ENCODE measurements at regions not wholly inside any gene's neighbourhood (a gene's known extent, or its start where the extent isn't known, plus 50 kb on each side); places are given as distances from the start of the nearest gene placed in this dataset.

DNA sequence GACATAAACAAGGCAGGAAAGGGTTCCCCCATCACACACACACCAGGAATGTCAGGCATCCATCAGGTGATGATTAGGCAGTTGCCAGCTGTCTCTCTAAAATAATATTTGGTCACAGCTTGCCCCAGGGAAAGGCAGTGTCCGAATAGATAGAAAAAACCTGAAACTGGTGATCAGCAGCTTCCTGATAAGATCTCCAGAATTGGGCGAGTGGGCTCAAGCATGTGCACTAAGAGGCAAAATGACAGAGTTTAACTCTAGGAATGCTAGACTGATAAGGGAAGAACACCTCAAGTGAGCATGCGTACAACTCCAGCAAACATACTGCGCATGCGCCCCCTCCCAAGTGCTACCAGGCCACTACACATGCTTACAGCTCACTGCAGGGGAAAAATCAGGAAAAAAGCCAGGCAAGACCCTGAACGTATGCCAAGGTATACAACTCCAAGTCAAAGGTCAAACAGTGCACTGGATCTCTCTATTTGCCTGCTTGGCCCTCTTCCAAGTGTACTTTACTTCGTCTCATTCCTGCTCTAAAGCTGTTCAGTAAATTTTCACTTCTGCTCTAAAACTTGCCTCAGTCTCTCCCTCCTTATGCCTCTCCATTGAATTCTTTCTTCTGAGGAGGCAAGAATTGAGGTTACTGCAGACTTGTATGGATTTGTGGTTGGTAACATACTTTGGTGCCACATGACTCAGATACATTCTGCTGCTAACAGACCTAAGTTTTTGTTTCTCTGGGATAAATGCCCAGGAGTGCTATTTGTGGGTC lies 73.5 kb upstream of the VASH1 start:
- H3K27ac Mint-ChIP-seq: no peak overlapping the region
- POLR2A ChIA-PET: no interaction called here

DNA sequence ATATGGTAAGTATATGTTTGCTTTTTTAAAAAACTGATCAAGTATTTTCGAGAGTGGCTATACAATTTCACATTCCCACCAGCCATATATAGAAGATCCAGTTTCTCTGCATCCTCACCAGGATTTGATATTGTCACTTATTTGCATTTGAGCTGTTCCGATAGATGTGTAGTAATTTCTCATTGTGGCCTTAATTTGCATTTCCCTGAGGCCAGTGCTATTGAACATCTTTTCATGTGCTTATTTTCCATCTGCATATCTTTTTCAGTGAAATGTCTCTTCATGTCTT lies 72.9 kb upstream of the VASH1 start:
- no peak for DNase-seq
- Mint-ChIP-seq H3K9me3 (no peaks in the 10 kb centered on the region), H3K4me1 (no peaks in the 10 kb centered on the region), H3K27me3 (peaks cover 22% of the 10 kb centered on the region), H3K36me3 (ENCODE audit: low read depth) (no peaks in the 10 kb centered on the region), H3K4me3 (no peak overlapping the region), H3K27ac (no peak overlapping the region)
- CTCF ChIA-PET: no interaction called here
- POLR2A ChIA-PET: no interaction called here

More for the DNA sequence above, 73.5 kb upstream of the VASH1 start:
- CTCF ChIA-PET: interaction anchor here (1.2 kb wide), 1 partner anchor 22 kb away, joined by 3 read pairs; no protein-coding TSS in a partner anchor
- DNase-seq: no peak
- Mint-ChIP-seq H3K4me3 (no peak overlapping the region), H3K27me3 (peaks cover 25% of the 10 kb centered on the region), H3K9me3 (peaks cover 3% of the 10 kb centered on the region), H3K36me3 (ENCODE audit: low read depth) (no peaks in the 10 kb centered on the region), H3K4me1 (no peaks in the 10 kb centered on the region)

DNA sequence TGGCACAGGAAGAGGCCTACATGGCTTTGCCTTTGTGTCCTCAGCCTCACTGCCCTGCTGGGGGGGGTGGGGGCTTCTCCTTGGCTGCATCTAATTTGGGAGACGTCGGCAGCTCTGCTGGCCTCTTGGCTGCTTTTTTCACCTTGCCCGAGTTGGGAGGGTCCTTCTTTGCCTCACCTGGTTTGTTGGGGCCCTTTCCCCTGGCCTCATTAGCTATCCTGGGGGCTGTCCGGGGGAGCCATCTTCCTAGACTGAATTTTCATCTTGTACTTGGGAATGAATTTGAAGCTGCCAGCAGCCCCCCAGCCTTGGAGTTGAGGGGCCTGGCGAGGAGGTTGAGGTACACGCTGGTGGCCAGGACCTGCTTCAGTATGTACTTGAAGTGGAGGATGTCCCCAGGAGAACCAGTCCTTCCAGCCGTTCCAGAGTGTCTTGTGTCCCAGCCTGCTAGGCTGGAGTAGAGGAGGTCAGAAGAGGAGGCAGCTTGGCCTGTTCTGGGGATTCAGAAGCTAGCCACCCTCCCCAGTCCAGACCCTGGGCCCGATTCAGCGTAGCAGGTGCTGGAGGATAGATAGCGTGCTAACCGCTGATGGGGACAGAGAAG lies 70.7 kb upstream of the VASH1 start:
- no peak overlapping the region for H3K27ac Mint-ChIP-seq
- ChIA-PET POLR2A (no interaction called here), CTCF (no interaction called here)
- H3K9me3 Mint-ChIP-seq: no peaks in the 10 kb centered on the region
- peaks cover 13% of the 10 kb centered on the region for H3K27me3 Mint-ChIP-seq
- DNase-seq: no peak
- H3K4me3 Mint-ChIP-seq: no peak overlapping the region
- H3K4me1 Mint-ChIP-seq: no peaks in the 10 kb centered on the region
- H3K36me3 Mint-ChIP-seq (ENCODE audit: low read depth): no peaks in the 10 kb centered on the region

DNA sequence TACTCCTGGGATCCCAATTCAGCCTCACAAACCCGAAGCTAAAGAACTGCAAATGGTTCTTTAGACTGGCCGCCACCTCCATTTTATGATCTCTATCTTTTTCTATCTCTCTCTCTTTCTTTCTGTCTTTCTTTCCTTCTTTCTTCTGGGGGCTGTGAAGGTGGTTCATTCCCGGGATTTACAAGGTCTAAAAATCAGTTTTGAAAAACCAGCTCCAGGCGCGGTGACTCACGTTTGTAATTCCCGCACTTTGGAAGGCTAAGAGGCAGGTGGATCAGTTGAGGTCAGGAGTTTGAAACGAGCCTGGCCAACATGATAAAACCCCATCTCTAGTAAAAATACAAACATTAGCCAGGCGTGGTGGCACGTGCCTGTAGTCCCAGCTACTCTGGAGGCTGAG lies 67.2 kb upstream of the VASH1 start:
- ChIA-PET CTCF (interaction anchor here (1.2 kb wide), 1 partner anchor 16 kb away, joined by 5 read pairs; no protein-coding TSS in a partner anchor), POLR2A (no interaction called here)
- no peak for DNase-seq
- no peak overlapping the region for H3K27ac Mint-ChIP-seq
- no peaks in the 10 kb centered on the region for H3K9me3 Mint-ChIP-seq
- no peaks in the 10 kb centered on the region for H3K36me3 Mint-ChIP-seq (ENCODE audit: low read depth)
- no peak overlapping the region for H3K4me3 Mint-ChIP-seq
- H3K4me1 Mint-ChIP-seq: no peaks in the 10 kb centered on the region
- H3K27me3 Mint-ChIP-seq: peaks cover 2% of the 10 kb centered on the region

DNA sequence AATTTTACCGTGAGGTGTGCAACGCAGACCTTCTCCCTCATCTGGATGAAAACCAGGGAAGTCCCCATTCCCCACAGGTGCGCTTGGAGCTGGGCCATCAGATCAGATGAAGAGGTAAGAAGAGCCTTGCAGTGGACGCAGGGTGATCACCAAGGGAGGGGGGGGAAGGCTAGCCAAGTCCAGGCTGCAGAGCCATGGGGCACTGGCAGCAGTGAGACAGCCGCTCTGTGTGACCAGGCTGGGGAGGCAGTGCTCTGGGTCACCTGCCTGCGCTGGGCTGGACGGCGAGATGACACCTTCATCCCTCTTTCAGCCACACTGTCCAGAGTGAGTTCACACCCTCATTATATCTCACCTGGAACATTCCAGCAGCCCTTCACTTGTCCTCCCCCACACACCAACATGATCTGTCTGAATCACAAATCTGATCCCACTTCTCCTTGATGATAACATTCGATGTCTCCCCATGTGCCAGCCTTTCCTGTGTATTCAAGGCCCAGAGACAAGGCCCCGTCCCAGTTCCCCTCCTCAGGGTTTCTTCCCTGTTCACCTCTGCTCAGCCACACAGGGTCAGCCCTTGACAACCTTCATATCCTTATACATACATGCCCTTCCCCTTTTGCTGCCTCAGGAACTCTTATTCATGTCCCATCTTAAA lies 65.9 kb upstream of the VASH1 start:
- no peak overlapping the region for H3K27ac Mint-ChIP-seq
- H3K4me1 Mint-ChIP-seq: no peaks in the 10 kb centered on the region
- POLR2A ChIA-PET: no interaction called here
- peaks cover 2% of the 10 kb centered on the region for H3K27me3 Mint-ChIP-seq
- no peaks in the 10 kb centered on the region for H3K36me3 Mint-ChIP-seq (ENCODE audit: low read depth)
- DNase-seq: no peak
- CTCF ChIA-PET: no interaction called here
- no peaks in the 10 kb centered on the region for H3K9me3 Mint-ChIP-seq
- no peak overlapping the region for H3K4me3 Mint-ChIP-seq

DNA sequence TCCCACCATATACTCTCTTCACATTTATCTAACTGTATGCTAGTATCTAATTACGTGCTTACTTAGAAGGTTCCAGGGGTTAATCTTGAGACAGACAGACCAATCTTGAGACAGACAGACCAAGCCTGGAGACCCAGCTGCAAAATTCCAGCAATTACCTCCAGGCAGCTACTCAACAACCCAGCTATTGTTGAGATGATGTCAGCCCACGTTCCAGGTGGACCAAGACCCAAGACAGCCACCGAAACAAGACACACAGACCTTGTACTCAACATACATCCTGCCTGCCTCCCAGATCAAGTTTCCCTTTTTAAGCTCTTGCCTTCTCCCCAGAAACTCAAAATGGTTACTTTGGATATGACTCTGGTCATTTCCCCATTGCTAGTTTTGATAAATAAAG lies 64.9 kb upstream of the VASH1 start:
- POLR2A ChIA-PET: no interaction called here
- no peak overlapping the region for H3K27ac Mint-ChIP-seq

DNA sequence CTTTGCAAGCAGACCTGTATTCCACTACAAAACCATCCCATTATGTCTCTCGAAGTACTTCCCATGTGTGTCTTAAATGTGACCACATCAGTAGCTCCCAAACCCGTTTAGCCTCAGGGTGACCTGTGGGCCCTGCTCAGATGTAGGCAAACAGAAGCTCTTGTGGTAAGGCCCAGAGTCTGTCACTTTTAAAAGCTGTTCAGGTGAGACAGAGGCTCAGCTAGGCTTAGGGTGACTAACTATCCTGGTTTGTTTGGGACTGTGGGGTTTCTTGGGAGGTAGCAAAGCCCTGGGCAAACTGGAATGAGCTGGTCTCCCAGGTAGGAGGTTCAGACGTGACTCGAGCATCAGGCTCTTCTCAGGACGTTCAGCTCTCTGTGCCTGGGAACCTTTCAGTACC lies 64.5 kb upstream of the VASH1 start:
- H3K27me3 Mint-ChIP-seq: peaks cover 2% of the 10 kb centered on the region
- no peak for DNase-seq
- no peaks in the 10 kb centered on the region for H3K4me1 Mint-ChIP-seq
- POLR2A ChIA-PET: no interaction called here
- no peaks in the 10 kb centered on the region for H3K9me3 Mint-ChIP-seq
- H3K27ac Mint-ChIP-seq: no peak overlapping the region
- no peak overlapping the region for H3K4me3 Mint-ChIP-seq
- CTCF ChIA-PET: interaction anchor here (1.4 to 1.5 kb wide), 2 partner anchors 11 to 114 kb away, joined by 3 read pairs; no protein-coding TSS in a partner anchor
- H3K36me3 Mint-ChIP-seq (ENCODE audit: low read depth): no peaks in the 10 kb centered on the region

More for the DNA sequence above, 64.9 kb upstream of the VASH1 start:
- Mint-ChIP-seq H3K36me3 (ENCODE audit: low read depth) (no peaks in the 10 kb centered on the region), H3K9me3 (no peaks in the 10 kb centered on the region), H3K4me3 (no peak overlapping the region), H3K27me3 (peaks cover 2% of the 10 kb centered on the region), H3K4me1 (no peaks in the 10 kb centered on the region)
- CTCF ChIA-PET: interaction anchor here (1.4 to 1.5 kb wide), 2 partner anchors 11 to 114 kb away, joined by 3 read pairs; no protein-coding TSS in a partner anchor
- no peak for DNase-seq

DNA sequence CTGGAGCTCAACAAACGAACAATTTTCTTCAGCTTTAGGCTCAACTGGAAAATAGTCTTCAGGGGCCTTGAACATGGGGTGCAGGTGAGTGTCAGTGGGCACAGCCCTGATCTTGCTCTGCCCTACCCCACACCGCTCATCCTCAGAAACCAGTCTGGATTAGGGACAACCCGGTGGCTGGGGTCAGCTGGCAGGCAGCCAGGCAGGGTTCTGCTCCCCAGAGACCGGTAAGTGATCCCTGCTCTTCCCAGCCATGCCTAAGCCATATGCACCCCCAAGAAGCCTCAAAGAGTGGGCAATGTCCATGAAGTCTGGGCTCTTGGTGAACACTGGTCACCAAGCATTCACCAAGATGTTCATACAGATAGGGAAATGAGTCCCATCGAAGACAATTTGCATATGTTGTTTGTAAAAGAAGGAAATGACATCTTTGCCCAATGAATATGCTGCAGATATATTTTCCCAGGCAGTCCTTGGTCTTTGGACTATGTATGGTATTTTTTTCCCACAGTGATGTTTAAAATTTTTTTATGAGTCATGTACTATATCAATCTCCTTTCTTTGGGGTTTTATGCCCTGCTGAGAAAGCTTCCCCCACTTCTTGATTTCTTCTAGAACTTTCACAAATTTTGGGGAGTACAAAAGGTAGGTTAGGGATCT lies 63.9 kb upstream of the VASH1 start:
- H3K36me3 Mint-ChIP-seq (ENCODE audit: low read depth): no peaks in the 10 kb centered on the region
- DNase-seq: no peak
- ChIA-PET POLR2A (no interaction called here), CTCF (interaction anchor here (1.4 to 1.5 kb wide), 2 partner anchors 10 to 113 kb away, joined by 3 read pairs; no protein-coding TSS in a partner anchor)
- no peak overlapping the region for H3K4me3 Mint-ChIP-seq
- no peak overlapping the region for H3K27ac Mint-ChIP-seq
- H3K9me3 Mint-ChIP-seq: no peaks in the 10 kb centered on the region
- peaks cover 2% of the 10 kb centered on the region for H3K27me3 Mint-ChIP-seq
- H3K4me1 Mint-ChIP-seq: no peaks in the 10 kb centered on the region

DNA sequence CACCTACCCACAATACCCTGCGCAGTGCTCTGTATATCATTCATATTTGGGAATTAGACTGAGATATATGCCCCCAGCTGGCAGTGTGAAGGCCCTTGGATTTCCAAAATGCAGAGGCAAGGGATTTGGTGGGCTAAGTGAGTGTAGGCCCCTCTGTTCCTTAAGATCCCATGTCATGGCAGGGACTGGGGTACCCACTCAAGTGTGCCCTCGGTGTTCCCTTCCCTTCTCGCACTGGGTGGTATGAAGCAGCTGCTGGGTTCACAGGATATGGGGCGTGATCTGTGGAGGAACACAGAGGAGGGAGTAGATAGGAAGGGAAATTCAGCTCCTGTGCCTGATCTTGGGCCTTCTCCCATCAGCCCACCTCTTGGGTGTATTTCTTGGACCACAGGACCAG lies 63.1 kb upstream of the VASH1 start:
- no peaks in the 10 kb centered on the region for H3K36me3 Mint-ChIP-seq (ENCODE audit: low read depth)
- DNase-seq: no peak
- H3K4me1 Mint-ChIP-seq: no peaks in the 10 kb centered on the region
- no peaks in the 10 kb centered on the region for H3K9me3 Mint-ChIP-seq
- H3K4me3 Mint-ChIP-seq: no peak overlapping the region
- CTCF ChIA-PET: no interaction called here
- peaks cover 4% of the 10 kb centered on the region for H3K27me3 Mint-ChIP-seq
- no peak overlapping the region for H3K27ac Mint-ChIP-seq
- POLR2A ChIA-PET: no interaction called here

DNA sequence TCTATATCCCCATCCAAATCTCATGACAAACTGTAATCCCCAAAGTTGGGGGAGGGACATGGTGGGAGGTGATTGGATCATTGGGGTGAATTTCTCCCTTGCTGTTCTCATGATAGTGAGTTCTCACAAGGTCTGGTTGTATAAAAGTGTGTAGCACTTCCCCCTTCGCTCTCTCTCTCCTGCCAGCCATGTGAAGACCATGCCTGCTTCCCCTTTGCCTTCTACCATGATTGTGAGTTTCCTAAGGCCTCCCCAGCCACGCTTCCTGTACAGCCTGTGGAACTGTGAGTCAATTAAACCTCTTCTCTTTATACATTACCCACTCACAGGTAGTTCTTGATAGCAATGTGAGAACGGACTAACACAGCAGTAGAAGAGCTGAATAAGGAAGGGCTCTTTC lies 62.6 kb upstream of the VASH1 start:
- H3K27ac Mint-ChIP-seq: no peak overlapping the region

DNA sequence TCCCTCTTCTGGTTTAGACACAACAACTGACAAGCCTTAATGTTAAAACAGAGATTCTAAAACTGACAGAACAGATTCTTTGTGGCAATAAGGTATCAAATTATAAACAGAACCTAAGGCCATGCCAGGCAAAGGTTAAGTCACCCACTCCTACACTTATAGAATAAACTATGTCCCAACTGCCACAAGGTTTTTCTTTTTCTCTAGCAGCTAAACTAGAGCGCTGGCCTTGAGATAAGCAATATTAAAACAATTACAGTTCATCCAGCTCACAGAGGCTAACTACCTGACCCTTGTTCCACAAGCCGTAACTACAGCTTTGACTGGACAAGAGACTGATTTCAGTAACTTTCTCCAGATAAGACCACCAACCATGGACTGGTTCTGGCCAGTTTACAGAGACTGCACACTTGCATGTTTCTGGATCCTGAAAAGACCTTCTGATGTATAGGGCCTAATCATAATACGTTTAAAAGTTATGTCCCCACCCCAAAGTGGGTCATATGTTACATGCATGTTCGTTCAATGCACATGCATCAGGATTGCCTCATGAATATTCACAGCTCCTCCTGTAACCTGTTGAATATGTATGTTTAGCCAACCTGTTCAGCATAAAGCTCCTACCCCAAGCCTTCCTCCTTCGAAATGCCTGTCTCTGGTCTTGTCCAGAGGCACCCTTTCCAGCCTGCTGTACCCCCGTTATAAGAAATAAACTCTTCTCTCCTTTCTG lies 61.9 kb upstream of the VASH1 start:
- H3K4me3 Mint-ChIP-seq: no peak overlapping the region
- ChIA-PET CTCF (no interaction called here), POLR2A (no interaction called here)
- H3K4me1 Mint-ChIP-seq: no peaks in the 10 kb centered on the region
- peaks cover 2% of the 10 kb centered on the region for H3K27me3 Mint-ChIP-seq
- DNase-seq: no peak
- H3K27ac Mint-ChIP-seq: no peak overlapping the region
- no peaks in the 10 kb centered on the region for H3K9me3 Mint-ChIP-seq
- no peaks in the 10 kb centered on the region for H3K36me3 Mint-ChIP-seq (ENCODE audit: low read depth)

More for the DNA sequence above, 62.6 kb upstream of the VASH1 start:
- Mint-ChIP-seq H3K9me3 (no peaks in the 10 kb centered on the region), H3K27me3 (peaks cover 4% of the 10 kb centered on the region), H3K4me3 (no peak overlapping the region), H3K36me3 (ENCODE audit: low read depth) (no peaks in the 10 kb centered on the region), H3K4me1 (no peaks in the 10 kb centered on the region)
- POLR2A ChIA-PET: no interaction called here
- CTCF ChIA-PET: no interaction called here
- DNase-seq: no peak

DNA sequence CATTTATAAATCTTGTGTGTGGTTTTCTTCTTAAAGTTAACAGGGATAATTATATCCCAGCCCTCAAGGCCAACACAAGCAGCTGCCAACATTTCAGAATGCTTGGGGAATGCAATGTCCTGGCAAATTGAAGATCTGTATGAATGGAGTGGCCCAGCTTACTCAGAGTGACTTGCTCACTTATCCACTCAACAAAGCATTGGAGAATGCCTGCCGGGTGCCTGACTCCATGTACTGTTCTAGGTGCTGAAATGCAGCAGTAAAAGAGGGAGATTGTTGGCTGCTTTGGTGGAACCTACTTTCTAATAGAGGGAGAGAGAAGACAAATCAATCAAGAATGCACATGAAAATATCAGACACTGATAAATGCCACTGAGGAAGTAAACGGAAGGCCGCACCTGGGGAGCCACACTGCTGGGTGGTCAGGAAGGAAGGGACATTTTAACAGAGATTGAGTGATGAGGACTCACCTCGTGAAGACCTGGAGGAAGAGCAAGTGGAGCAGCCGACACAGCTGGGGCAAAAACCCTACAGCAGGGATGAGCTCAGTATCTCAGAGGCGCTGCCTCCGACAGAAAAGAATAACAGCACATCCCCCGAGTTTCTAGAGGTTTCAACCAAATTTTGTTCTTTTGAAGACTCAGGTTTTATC lies 61.2 kb upstream of the VASH1 start:
- no peaks in the 10 kb centered on the region for H3K36me3 Mint-ChIP-seq (ENCODE audit: low read depth)
- no peak overlapping the region for H3K27ac Mint-ChIP-seq
- CTCF ChIA-PET: no interaction called here
- POLR2A ChIA-PET: no interaction called here
- H3K4me3 Mint-ChIP-seq: no peak overlapping the region
- DNase-seq: no peak
- H3K4me1 Mint-ChIP-seq: no peaks in the 10 kb centered on the region
- no peaks in the 10 kb centered on the region for H3K9me3 Mint-ChIP-seq
- H3K27me3 Mint-ChIP-seq: peaks cover 2% of the 10 kb centered on the region
